G401 (cell line): ENCODE measurements at regions not wholly inside any gene's neighbourhood (a gene's known extent, or its start where the extent isn't known, plus 50 kb on each side); places are given as distances from the start of the nearest gene placed in this dataset.
"Not testable (repeated sequence)": the region's sequence is repeated elsewhere in the genome, so short reads cannot be mapped to it uniquely, and the experiment has no call there.

Source experiments
- DNase-seq: peaks from one replicate; pipeline ENCODE4 v3.0.0-alpha.2; 2015; ENCODE audit warnings: low spot score
- in situ Hi-C: cut with HindIII; loops from 2 replicates; pipeline ENCODE4 v1.10.0; 2016; ENCODE audit warnings: low sequenced_read_pairs, mixed read lengths

GRCh38 chr18:22063672-22064071, 105.7 kb upstream of the GATA6 start:
- DNase-seq: no peak
- in situ Hi-C loops: no loop called here

GRCh38 chr18:22064581-22064980, 104.8 kb upstream of the GATA6 start:
- DNase-seq: no peak
- in situ Hi-C loops: no loop called here

DNA sequence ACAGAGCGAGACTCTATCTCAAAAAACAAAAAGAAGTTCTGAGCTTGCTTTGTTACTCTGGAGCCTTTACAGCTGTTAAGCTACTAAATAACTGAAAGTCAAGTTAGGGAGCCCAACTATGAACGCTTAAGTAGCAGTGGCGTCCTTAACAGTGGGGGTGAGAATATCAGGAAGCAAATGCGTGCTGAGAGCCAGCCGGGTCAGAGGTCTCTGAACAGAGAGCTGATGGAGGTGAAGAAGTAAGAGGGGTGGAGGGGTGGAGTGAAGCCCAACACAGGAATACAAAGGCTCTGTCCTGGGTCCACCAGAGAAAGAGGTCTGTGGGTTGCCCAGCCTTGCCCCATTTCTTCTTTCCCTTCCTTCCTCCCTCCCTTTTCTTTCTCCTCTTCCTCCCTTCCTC, 104.1 kb upstream of the GATA6 start:
- DNase-seq: no peak
- in situ Hi-C loops: no loop called here

GRCh38 chr18:22066083-22066485, 103.3 kb upstream of the GATA6 start:
- no peak for DNase-seq
- in situ Hi-C loops: no loop called here

- DNase-seq: no peak
- in situ Hi-C loops: no loop called here
These were observed 102.3 kb upstream of the GATA6 start for GRCh38 chr18:22067109-22067508.

- DNase-seq: no peak
- in situ Hi-C loops: no loop called here
These were observed 101.7 kb upstream of the GATA6 start for GRCh38 chr18:22067682-22068081.

GRCh38 chr18:22068784-22069183, 100.6 kb upstream of the GATA6 start:
- in situ Hi-C loops, DNase-seq: not testable (repeated sequence)

DNA sequence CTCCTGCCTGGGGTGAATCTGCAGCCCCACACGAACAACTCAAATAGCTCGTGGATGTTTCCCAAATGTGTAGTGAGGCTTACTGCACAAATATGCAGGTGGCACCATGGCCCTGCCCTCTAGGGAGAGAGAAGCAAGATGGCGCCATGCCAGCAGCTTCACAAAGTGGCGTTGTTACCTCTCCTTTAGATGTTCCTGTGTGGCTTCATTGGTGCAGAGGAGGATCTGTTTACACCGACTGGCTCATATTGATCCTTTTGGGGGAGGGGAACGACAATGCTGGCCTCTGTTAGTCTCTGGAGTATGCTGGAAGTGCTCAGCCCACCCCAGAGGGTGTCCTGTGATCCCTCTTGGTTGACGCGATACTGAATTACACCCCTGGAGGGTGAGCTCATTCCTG, 99.5 kb upstream of the GATA6 start:
- in situ Hi-C loops: no loop called here
- no peak for DNase-seq

DNA sequence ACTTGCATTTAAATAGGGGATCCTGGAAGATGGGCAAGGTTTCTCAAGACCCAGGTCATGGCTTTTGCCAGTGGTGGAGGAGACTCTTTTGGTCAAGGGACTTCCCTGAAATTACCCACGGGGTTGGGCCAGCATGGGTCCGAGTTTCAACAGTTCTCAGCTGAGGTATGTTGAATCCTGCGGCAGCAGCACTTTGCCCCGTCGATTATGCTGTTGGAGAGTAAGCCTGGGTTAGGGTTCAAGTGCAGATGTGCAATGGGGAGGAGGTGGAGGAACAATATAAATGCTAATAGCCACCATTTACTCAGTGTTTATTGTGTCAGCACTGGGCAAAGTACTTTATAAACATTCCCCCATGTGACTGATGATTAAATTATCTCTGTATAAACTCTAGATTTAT, 96.0 kb upstream of the GATA6 start:
- no peak for DNase-seq
- in situ Hi-C loops: no loop called here

DNA sequence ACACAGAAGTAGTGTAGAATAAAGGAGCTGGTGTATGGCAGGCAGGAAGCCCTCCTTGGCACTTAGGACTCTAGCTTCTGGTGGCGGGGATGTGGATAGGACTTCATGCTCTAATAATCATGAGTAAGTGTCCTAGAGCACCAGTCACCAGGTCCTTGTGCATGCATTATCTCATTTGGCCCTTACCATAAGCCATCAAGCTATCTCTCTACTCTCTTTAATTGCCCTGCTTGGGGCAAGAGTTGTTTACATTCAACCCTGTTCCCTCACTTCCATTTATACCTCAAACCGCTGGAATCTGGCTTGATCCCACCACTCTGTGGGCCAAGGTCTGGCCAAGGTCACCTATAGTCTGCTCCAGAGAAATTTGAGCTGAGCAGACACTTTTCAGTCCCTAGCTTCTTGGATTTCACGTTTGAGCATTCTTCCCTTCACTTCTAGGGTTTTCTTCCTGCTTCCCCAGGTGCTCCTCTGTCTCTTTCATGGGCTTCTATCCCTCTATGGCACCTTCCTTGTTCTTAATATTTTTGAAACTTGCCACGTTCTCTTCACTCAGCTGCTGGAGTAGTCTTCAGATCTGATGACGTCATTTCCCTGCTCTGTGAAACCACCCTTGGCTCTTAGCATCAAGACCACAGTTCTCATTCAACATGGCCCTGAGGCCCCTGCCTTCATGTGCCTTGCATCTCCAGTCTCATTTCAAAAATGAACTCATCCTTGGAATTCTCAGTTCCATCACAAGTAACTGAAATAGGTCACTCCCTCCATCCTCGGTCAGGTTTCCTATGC, 94.9 kb upstream of the GATA6 start:
- in situ Hi-C loops: no loop called here
- no peak for DNase-seq

- in situ Hi-C loops: no loop called here
- DNase-seq: no peak
These were observed 89.4 kb upstream of the GATA6 start for GRCh38 chr18:22080035-22080434.

DNA sequence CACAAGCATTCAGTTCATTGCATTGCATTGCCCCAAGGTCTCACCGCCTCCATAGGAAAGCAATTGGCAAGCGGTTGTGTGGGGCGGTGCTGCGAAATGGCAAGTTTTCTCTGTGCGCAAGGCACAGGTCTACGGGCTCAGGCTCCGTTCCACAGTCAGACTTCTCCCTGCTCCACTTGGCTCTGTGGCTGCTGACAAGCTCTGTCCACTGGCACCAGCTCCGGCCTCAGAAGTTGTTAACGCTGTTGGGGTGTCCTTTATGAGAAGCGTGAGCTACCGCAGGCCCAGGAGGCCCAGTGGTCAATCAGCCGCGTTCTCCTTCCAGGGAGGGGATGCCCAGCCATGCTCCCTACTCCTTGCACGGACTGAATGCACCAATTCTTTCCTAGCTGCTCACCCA, 87.0 kb upstream of the GATA6 start:
- DNase-seq: no peak
- in situ Hi-C loops: no loop called here

GRCh38 chr18:22084547-22084946, 84.8 kb upstream of the GATA6 start:
- DNase-seq: no peak
- in situ Hi-C loops: no loop called here

DNA sequence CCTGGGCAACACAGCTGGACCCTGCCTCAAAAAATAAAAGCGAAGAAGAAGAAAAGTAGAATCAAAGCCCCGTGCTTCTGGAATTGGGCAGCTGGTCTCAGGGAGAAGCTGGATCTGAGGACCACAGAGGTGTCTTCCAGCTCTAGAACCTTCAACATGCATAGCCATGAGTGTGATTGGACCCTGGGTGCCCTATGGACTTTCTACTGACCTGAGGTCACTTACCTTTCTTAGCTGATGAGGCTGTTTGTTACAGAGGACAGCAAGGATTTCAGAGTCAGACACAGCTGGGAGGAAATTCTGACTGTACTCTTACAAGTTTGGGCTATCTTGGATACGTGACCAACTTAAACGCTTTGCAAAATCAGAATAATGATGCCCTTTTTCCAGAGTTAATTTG, 82.4 kb upstream of the GATA6 start:
- in situ Hi-C loops: no loop called here
- DNase-seq: no peak

DNA sequence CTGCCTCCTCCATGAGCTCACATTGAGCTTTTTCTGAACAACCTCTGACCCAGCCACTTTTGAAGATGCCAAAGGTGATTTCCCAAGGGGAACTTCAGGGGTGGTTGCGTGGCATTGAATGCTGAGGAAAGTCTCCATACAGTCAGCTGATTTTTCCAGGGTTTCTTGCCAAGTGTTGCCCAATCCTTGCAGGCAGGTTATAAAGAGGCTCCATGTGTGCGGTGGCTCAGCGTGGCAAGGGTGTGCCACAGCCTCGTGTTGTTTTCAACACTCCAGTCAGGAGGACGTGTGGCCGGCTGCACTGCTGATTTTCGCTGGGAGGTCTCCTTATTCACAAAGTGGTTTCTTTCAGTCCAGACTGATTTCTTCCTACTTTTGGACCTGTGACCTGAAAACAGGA, 81.4 kb upstream of the GATA6 start:
- in situ Hi-C loops: no loop called here

DNA sequence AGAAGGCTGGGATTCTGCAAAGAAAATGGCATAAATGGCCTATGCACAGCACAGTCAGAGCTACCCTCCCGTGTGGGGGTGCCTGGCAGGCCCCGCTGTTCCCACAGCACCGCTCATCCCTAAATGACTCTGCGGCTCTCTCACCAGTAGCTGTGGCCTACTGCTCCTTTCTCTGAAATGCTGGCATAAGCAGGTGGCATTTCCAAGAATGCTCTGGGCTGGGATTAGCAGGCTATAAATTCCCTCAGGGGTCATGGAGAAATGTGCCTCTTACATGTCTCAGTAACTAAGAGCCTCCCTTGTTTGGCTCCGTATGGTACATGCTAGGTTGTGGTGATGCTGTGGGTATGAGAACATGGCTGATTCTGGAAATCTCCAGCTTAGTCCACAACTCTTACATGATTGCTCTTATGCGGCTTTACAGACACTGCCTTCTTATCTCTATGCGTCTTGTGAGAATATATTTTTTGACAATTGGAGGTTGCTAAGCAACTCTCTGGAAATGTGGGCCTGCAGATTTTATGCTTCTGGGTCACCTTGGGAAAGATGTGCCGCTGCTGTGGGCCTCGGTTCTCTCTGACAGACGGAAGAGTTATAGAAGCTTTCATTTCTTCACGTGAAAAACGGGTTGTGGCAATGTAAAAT, 80.3 kb upstream of the GATA6 start:
- in situ Hi-C loops: no loop called here
- no peak for DNase-seq

More for the DNA sequence above, 81.4 kb upstream of the GATA6 start:
- no peak for DNase-seq

- in situ Hi-C loops: no loop called here
- no peak for DNase-seq
These were observed 78.0 kb upstream of the GATA6 start for GRCh38 chr18:22091341-22091740.

GRCh38 chr18:22093731-22094357, 75.5 kb upstream of the GATA6 start:
- in situ Hi-C loops: no loop called here
- no peak for DNase-seq

DNA sequence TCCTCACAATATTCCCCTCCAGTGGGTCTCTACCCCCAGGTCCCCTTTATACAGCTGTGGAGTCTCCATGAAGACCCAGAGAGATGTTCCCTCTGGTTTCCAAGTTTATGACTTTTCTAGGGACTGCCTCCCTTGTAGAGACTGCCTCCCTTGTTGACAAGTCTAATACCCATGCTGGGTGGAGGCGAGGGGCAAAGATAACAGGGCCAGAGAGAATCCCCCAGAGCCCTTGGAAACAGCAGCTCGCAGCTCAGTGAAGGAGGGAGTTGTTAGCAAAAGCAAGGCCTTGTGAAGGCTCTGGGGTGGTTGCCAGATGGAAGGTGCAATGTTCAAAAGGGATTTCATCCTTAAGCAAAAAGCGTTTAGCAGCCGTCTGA, 75.0 kb upstream of the GATA6 start:
- no peak for DNase-seq
- in situ Hi-C loops: no loop called here

DNA sequence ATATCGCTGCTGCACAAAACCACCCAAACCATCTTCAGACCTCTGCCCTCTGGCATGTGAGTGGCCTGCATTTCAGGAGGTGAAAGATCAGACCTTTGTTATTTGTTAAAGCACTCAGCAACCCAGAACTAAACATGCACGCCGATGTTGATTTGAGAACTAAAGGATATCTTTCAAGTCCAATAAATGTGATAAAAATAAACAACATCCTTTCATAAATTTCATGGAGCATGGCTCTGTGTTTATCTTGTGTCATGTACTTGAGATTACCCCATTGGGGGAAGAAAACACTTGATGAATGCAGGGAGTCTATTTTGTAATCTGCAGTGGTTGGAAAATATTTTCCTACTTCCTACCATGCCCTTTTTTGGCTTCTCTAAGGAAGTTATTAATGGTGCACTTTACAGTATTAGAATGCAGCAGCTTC, 70.8 kb upstream of the GATA6 start:
- in situ Hi-C loops: no loop called here
- no peak for DNase-seq

DNA sequence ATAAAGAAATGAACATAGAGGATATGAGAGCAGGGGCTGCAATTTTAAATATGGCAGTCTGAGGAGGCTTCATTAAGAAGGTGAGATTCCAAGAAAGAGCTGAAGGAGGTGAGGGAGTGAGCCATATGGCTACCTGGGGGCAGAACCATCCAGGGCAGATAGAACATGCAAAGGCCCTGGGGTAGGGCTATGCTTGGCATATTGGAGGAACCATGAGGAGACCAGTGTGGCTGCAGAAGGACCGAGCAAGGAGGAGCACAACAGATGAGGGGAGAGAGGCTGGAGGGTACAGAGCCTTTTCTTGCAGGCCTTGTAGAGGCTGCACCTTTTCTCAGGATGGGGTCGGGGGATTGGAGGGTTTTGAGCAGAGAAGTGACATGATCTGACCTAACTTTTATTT, 69.5 kb upstream of the GATA6 start:
- in situ Hi-C loops: no loop called here
- DNase-seq: no peak
